NCI-H1092 (cell line): ENCODE measurements at regions not wholly inside any gene's neighbourhood (a gene's known extent, or its start where the extent isn't known, plus 50 kb on each side); places are given as distances from the start of the nearest gene placed in this dataset.
"Not testable (repeated sequence)": the region's sequence is repeated elsewhere in the genome, so short reads cannot be mapped to it uniquely, and the experiment has no call there.

Experiments used
- DNase-seq: peaks from one replicate; lab custom pipeline; 2025; lab: John Stamatoyannopoulos, UW

DNA sequence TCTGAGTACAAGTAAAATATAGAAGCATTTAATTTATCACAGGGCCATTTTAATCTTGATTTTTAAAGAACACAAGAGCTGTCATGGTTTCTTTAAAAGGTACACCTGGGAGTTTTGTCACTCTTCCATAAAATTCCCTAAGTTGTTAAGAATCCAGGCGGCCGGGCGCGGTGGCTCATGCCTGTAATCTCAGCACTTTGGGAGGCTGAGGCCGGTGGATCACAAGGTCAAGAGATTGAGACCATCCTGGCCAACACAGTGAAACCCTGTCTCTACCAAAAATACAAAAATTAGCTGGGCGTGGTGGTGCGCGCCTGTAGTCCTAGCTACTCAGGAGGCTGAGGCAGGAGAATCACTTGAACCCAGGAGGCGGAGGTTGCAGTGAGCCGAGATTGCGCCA is 278.3 kb downstream of the PCDH17 start:
- not testable (repeated sequence) for DNase-seq

- DNase-seq, result no peak
These were observed 286.5 kb downstream of the PCDH17 start for GRCh38 chr13:57918086-57918485.

- DNase-seq, result no peak
These were observed 287.4 kb downstream of the PCDH17 start for GRCh38 chr13:57918913-57919312.

- DNase-seq, result no peak
These were observed 293.7 kb downstream of the PCDH17 start for GRCh38 chr13:57925250-57925649.

DNA sequence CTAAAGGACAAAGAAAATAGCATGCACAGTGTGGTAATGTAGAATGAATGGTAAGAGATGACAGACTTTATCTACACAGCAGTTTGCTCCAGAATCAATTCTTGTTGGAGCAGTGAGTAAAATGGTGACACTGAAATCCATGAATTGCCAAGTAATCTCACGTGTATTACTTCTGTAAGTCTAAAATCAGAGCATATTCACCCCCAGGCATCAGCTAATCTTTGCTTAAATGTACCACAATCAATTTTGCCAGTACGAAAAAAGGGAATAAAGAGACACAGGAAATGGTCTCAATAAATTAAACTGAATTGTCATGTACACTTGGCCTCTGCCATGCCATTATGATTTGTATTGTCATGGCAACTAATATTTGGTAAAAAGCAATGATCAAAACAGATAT is 294.2 kb downstream of the PCDH17 start:
- no peak for DNase-seq

GRCh38 chr13:57932061-57932460 is 300.5 kb downstream of the PCDH17 start:
- DNase-seq, result no peak

GRCh38 chr13:57933606-57934005 is 302.1 kb downstream of the PCDH17 start:
- no peak for DNase-seq

DNA sequence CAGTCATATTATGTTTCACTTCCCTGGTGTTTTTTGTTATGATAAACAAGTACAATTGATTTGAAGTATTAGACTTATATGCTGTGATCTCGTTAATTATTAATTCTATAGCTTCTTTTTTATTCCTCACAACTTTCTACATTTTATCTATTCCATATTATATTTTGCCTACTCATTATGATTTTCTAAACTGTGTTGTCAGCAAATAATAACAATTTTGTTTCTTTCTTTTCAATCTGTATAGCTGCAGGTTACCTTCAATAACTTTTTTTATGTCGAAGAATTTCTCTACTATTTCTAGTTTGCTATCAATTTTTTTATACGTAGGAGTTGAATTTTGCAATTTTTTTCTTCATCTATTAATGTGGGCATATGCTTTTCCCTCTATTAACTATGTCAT is 304.4 kb downstream of the PCDH17 start:
- no peak for DNase-seq

- DNase-seq, result no peak
These were observed 314.8 kb downstream of the PCDH17 start for GRCh38 chr13:57946361-57946760.

DNA sequence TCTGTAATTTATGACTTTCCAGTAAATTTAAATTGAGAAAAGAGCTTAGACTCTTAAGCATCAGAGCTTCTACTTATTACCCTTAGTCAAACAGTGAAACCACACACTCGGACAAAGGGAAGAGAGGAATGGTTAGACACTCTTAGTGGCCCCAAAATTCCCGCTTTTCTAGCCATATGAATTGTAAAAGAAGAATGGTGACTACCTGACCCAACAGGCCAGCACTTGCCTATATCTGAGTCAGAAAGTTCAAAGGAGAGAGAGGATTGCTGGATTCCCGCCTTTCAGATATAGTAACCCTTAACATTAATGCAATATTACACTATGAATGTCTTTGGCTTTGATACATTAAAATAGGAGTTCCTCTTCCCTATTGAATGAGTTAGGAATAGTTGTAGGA is 317.3 kb downstream of the PCDH17 start:
- DNase-seq, result no peak

- DNase-seq, result no peak
These were observed 338.4 kb downstream of the PCDH17 start for GRCh38 chr13:57969951-57970350.

GRCh38 chr13:57970404-57970803 is 338.9 kb downstream of the PCDH17 start:
- DNase-seq, result no peak

GRCh38 chr13:57982782-57983181 is 351.2 kb downstream of the PCDH17 start:
- DNase-seq, result no peak

DNA sequence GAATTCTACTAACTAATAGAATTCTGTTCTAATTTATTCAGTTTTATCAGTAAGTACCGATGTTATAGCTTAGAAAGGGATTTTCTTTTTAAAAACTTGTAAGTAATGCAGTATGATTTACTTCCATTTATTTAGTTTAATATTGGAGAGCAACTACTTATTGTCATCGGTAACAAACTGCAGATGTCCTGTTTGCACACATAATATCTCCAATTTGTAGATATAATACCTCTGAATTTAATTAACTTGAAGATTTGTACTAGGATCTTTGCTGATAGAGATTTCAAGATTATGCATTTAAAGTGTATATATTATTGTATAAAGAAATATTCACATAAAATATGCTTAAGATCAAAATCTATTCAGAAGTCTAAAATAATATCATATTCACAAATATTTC is 356.7 kb downstream of the PCDH17 start:
- no peak for DNase-seq

GRCh38 chr13:57991041-57991440 is 359.5 kb downstream of the PCDH17 start:
- no peak for DNase-seq

DNA sequence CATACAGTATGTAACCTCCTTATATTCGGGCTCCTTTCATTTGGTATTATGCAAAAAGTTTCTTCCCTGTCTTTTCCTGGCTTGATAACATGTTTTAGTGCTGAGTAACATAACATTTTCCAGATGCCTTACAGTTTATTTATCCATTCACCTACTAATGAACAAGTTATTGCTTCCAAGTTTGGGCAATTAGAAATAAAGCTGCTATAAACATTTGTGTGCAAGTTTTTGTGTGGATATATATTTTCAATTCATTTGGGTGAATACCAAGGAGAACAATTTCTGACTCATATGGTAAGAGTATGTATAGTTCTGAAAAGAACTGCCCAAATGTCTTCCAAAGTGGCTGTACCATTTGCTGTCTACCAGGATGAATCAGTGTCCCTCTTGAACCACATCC is 360.9 kb downstream of the PCDH17 start:
- DNase-seq, result no peak

- DNase-seq, result no peak
These were observed 365.2 kb downstream of the PCDH17 start for GRCh38 chr13:57996717-57997116.

- peak; percentile 2 for DNase-seq
These were observed 373.2 kb downstream of the PCDH17 start for GRCh38 chr13:58004751-58005150.

- DNase-seq, result no peak
These were observed 386.5 kb downstream of the PCDH17 start for GRCh38 chr13:58018020-58018419.

DNA sequence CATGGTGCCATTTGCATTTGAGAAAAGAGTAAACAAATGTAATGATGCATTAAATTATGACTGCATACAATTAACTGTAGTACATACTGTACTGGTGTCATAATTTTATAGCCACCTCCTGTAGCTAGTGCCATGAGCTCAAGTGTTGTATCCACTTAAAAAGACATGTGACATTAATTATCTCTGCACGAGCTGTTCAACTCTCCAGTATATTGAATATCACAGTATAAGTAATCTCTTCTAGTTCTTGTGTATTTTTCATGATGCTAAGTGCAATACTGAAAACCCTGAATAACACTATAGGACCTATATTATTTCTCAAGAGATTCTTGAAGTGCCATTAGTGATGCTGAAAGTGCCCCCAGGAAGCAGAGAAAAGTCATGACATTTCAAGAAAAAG is 387.3 kb downstream of the PCDH17 start:
- peak; percentile 29 for DNase-seq

DNA sequence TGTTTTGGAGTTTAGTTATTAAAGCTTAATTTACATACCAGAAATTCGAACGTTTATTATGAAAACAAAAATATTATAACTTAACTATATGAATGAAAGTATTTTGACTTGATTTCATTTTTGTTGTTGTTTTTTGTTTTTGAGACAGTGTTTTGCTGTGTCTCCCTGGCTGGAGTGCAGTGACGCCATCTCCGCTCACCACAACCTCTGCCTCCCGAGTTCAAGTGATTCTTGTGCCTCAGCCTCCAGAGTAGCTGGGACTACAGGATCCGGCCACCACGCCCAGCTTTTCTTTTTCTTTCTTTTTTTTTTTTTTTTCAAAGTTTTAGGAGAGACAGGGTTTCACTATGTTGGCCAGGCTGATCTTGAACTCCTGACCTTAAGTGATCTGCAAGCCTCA is 392.6 kb downstream of the PCDH17 start:
- DNase-seq, result no peak

- no peak for DNase-seq
These were observed 394.3 kb downstream of the PCDH17 start for GRCh38 chr13:58025821-58026220.

- DNase-seq, result no peak
These were observed 401.3 kb downstream of the PCDH17 start for GRCh38 chr13:58032676-58033460.

DNA sequence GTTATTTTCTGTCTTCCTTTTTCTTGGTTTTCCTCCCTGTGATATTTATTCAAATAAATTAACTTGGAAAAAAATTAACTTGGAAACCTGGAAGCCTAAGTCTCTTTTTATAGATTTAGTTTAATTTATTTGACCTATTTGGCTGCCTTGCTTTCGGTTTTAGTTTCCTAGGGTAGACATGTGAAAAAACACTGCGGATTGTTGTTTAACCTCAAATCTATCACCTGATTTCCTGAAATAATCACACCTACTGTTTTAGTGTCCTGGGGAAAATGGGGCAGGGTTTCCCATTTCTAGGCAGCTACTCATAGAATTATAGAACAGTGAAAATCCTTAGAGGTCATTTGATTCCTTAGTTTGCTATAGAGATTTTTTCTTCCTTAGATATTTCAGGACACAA is 412.4 kb downstream of the PCDH17 start:
- no peak for DNase-seq
